GM12892 (cell line): ENCODE measurements at regions not wholly inside any gene's neighbourhood (a gene's known extent, or its start where the extent isn't known, plus 50 kb on each side); places are given as distances from the start of the nearest gene placed in this dataset.

Experiments
- POLR2A ChIP-seq: IDR thresholded peaks from 2 replicates; pipeline ENCODE4 v1.6.1; 2011; ENCODE audit warnings: low read depth, low read length, control low read depth
- POLR2AphosphoS5 ChIP-seq: IDR thresholded peaks from 2 replicates; pipeline ENCODE4 v1.6.1; 2011; ENCODE audit warnings: low read depth, low read length, control low read depth
- TAF1 ChIP-seq: IDR thresholded peaks from 2 replicates; pipeline ENCODE4 v1.6.1; 2011; ENCODE audit warnings: low read depth, mild to moderate bottlenecking, control low read depth, low read length, borderline replicate concordance

DNA sequence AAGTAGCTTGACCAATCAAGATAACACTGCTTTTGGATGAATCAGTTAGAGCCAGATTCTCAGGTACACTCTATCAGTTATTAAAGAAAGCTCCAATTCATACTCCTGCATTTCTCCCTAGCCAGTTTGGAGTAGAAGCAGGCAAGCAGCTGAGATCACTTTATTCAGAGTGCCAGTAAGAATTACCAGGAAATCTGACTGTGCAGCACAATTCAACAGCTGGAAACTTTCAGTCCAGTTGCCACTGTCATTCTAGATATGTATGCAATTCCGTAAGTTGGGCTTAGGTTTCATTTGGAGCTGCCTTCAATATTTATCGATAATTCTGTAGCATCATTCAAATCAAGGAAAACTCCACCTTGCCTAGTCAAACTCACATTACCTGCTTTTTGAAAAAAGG lies 2625.6 kb upstream of the PCDH20 start:
- TF ChIP-seq POLR2A (no peak), TAF1 (no peak), POLR2AphosphoS5 (no peak)
